CD14-positive monocyte (primary cell): ENCODE measurements at regions not wholly inside any gene's neighbourhood (a gene's known extent, or its start where the extent isn't known, plus 50 kb on each side); places are given as distances from the start of the nearest gene placed in this dataset.

Experiments
- DNase-seq, 3 donors: peaks; one replicate each; pipeline ENCODE4 v3.0.0-alpha.2; 2011 to 2022
- H2AFZ ChIP-seq: 2 replicates; pipeline ENCODE4 v1.6.0; 2012; ENCODE audit warnings: mild to moderate bottlenecking, low read depth, low read length, inconsistent platforms; ENCODE audit not compliant: insufficient read depth, poor library complexity, severe bottlenecking
- H3K27ac ChIP-seq, 2 donors: 1 replicate in 1 of 2; 2 replicates in 1 of 2; pipeline ENCODE4 v1.5.1; 2012 to 2013; ENCODE audit warnings: low read length in 2 of 2, control low read depth in 1 of 2, inconsistent platforms in 1 of 2, low read depth in 1 of 2, mild to moderate bottlenecking in 1 of 2
- H3K27me3 ChIP-seq, 2 donors: one replicate each; pipeline versions ENCODE4 v1.6.0 to v1.6.1; 2011 to 2013; ENCODE audit warnings: low read length in 2 of 2; ENCODE audit not compliant: control insufficient read depth in 2 of 2, insufficient read depth in 2 of 2
- H3K36me3 ChIP-seq, 2 donors: replicated peaks in 1 of 2; 1 replicate in 1 of 2; 2 replicates in 1 of 2; pipeline versions ENCODE4 v1.5.1 to v1.6.1; 2012 to 2013; ENCODE audit warnings: low read length in 2 of 2, control low read depth in 1 of 2, inconsistent platforms in 1 of 2, mild to moderate bottlenecking in 1 of 2; ENCODE audit not compliant: insufficient read depth in 2 of 2, control insufficient read depth in 1 of 2
- H3K4me1 ChIP-seq, 2 donors: 1 replicate in 1 of 2; 2 replicates in 1 of 2; pipeline versions ENCODE4 v1.5.1 to v1.6.1; 2012 to 2013; ENCODE audit warnings: low read length in 2 of 2, control low read depth in 1 of 2, inconsistent platforms in 1 of 2, mild to moderate bottlenecking in 1 of 2, moderate library complexity in 1 of 2; ENCODE audit not compliant: insufficient read depth in 2 of 2, control insufficient read depth in 1 of 2
- H3K4me2 ChIP-seq: replicated peaks from 2 replicates; pipeline ENCODE3; 2012; ENCODE audit warnings: low read length, moderate library complexity, mild to moderate bottlenecking; ENCODE audit not compliant: poor library complexity, severe bottlenecking; ENCODE audit errors: extremely low read depth
- H3K4me3 ChIP-seq, 3 experiments: fragments of 200-600 bp in 1 of 3; sonication (generic) in 1 of 3; replicated peaks in 1 of 3; 1 replicate in 2 of 3; 2 replicates in 1 of 3; pipeline ENCODE4 v1.5.1; 2011 to 2013; ENCODE audit warnings: low read length in 3 of 3, mild to moderate bottlenecking in 3 of 3, control low read depth in 2 of 3, low read depth in 2 of 3, inconsistent platforms in 1 of 3, moderate library complexity in 1 of 3
- H3K79me2 ChIP-seq: 2 replicates; pipeline ENCODE4 v1.6.0; 2012; ENCODE audit warnings: mild to moderate bottlenecking, control low read depth, inconsistent platforms, low read length, moderate library complexity; ENCODE audit not compliant: insufficient read depth
- H3K9ac ChIP-seq: 2 replicates; pipeline ENCODE4 v1.6.0; 2017; ENCODE audit warnings: low read length, mild to moderate bottlenecking; ENCODE audit not compliant: insufficient read depth, poor library complexity, severe bottlenecking
- H3K9me3 ChIP-seq, 2 donors: replicated peaks in 1 of 2; 1 replicate in 1 of 2; 2 replicates in 1 of 2; pipeline versions ENCODE4 v1.5.1 to v1.6.1; 2012 to 2013; ENCODE audit warnings: low read length in 2 of 2, control low read depth in 1 of 2; ENCODE audit not compliant: control insufficient read depth in 1 of 2, insufficient read depth in 1 of 2
- H4K20me1 ChIP-seq: 2 replicates; pipeline ENCODE4 v1.6.0; 2012; ENCODE audit warnings: mild to moderate bottlenecking, low read length, control low read depth, moderate library complexity; ENCODE audit not compliant: insufficient read depth
- H3K27ac Mint-ChIP-seq, 7 donors: one replicate each; pipeline ENCODE4 v1.8.0; 2020; ENCODE audit warnings: mild to moderate bottlenecking in 7 of 7, mixed read lengths in 7 of 7, moderate library complexity in 6 of 7, inconsistent platforms in 2 of 7
- H3K27me3 Mint-ChIP-seq, 3 donors: one replicate each; pipeline ENCODE4 v1.8.0; 2021 to 2022; ENCODE audit warnings: low read depth in 3 of 3, mild to moderate bottlenecking in 3 of 3, mixed read lengths in 3 of 3, moderate library complexity in 3 of 3, inconsistent platforms in 1 of 3
- H3K36me3 Mint-ChIP-seq, 2 donors: one replicate each; pipeline ENCODE4 v1.8.0; 2020; ENCODE audit warnings: mixed read lengths in 2 of 2, inconsistent platforms in 1 of 2, mild to moderate bottlenecking in 1 of 2
- H3K4me1 Mint-ChIP-seq: one replicate; pipeline ENCODE4 v1.8.0; 2020; ENCODE audit warnings: mild to moderate bottlenecking, mixed read lengths
- H3K4me3 Mint-ChIP-seq, 2 donors: one replicate each; pipeline ENCODE4 v1.8.0; 2020; ENCODE audit warnings: mild to moderate bottlenecking in 2 of 2, mixed read lengths in 2 of 2, moderate library complexity in 1 of 2
- H3K9me3 Mint-ChIP-seq, 7 donors: one replicate each; pipeline ENCODE4 v1.8.0; 2020 to 2022; ENCODE audit warnings: mixed read lengths in 7 of 7, mild to moderate bottlenecking in 6 of 7, moderate library complexity in 6 of 7, inconsistent platforms in 2 of 7
- CTCF ChIP-seq: fragments of 200-600 bp; IDR thresholded peaks from one replicate; pipeline ENCODE4 v1.8.0; 2022; ENCODE audit warnings: antibody characterized with exemption, mild to moderate bottlenecking
- WGBS: methylation state at CpG from one replicate; pipeline ENCODE4 v1.1.5; 2013; ENCODE audit warnings: missing lambda C conversion rate; ENCODE audit not compliant: insufficient coverage; 5-methylcytosine and 5-hydroxymethylcytosine counted together
- intact Hi-C, 2 donors: fragments of 100-400 bp; cut with micrococcal nuclease; formaldehyde crosslinking; loops; one replicate each; pipeline versions ENCODE4 v1.15.0 to v1.15.1; 2023

GRCh38 chr15:93432474-93432873 is 343.5 kb upstream of the RGMA start:
- Mint-ChIP-seq H3K27me3 (peaks cover 0 to 2% (median 1%) of the 10 kb centered on the region in 3 donors), H3K9me3 (peaks cover 0 to 9% (median 3%) of the 10 kb centered on the region in 7 donors), H3K4me1 (peaks cover 5% of the 10 kb centered on the region), H3K27ac (no peak overlapping the region), H3K4me3 (no peak overlapping the region), H3K36me3 (no peaks in the 10 kb centered on the region)
- no peak overlapping the region for H2AFZ ChIP-seq
- DNase-seq, result no peak
- no peak overlapping the region for H3K9ac ChIP-seq
- peaks cover 0 to 5% of the 10 kb centered on the region in 2 donors for H3K9me3 ChIP-seq
- H3K36me3 ChIP-seq, result no peaks in the 10 kb centered on the region
- no peaks in the 10 kb centered on the region for H3K4me1 ChIP-seq
- no peaks in the 10 kb centered on the region for H4K20me1 ChIP-seq
- 82% methylated on average over 14 of the region's 28 CpGs for WGBS
- intact Hi-C loops, result no loop called here
- no peak overlapping the region for H3K4me3 ChIP-seq
- H3K27ac ChIP-seq, result no peak overlapping the region
- no peaks in the 10 kb centered on the region for H3K27me3 ChIP-seq
- no peak overlapping the region for H3K4me2 ChIP-seq
- H3K79me2 ChIP-seq, result no peaks in the 10 kb centered on the region
- TF ChIP-seq CTCF, result no peak

- no peak overlapping the region for H3K4me3 Mint-ChIP-seq
- 88% methylated on average over 1 of the region's 2 CpGs for WGBS
- H3K27me3 ChIP-seq, result no peaks in the 10 kb centered on the region
Observed at GRCh38 chr15:93428807-93429351, 339.9 kb upstream of the RGMA start.

More at GRCh38 chr15:93428807-93429351, 339.9 kb upstream of the RGMA start:
- Histone ChIP-seq H3K9ac (no peak overlapping the region), H3K4me2 (no peak overlapping the region), H3K4me3 (no peak overlapping the region), H3K36me3 (no peaks in the 10 kb centered on the region), H2AFZ (no peak overlapping the region), H3K27ac (no peak overlapping the region), H3K4me1 (no peaks in the 10 kb centered on the region), H3K79me2 (no peaks in the 10 kb centered on the region), H3K9me3 (peaks cover 0 to 5% of the 10 kb centered on the region in 2 donors), H4K20me1 (no peaks in the 10 kb centered on the region)
- Mint-ChIP-seq H3K27ac (peak overlapping the region in 1 of 7 donors; percentile 1), H3K4me1 (peaks cover 5% of the 10 kb centered on the region), H3K9me3 (peaks cover 0 to 9% (median 3%) of the 10 kb centered on the region in 7 donors), H3K27me3 (peaks cover 0 to 9% (median 1%) of the 10 kb centered on the region in 3 donors), H3K36me3 (no peaks in the 10 kb centered on the region)
- intact Hi-C loops, result no loop called here
- no peak for DNase-seq
- no peak for TF ChIP-seq CTCF
